Upper lobe of right lung (tissue), 1 donor: ENCODE measurements at regions not wholly inside any gene's neighbourhood (a gene's known extent, or its start where the extent isn't known, plus 50 kb on each side); places are given as distances from the start of the nearest gene placed in this dataset.

Experiments
- ATAC-seq: fragments of 200-7000 bp; cut with Tn5 transposase; one replicate; pipeline ENCODE4 v1.9.1; 2020; ENCODE audit warnings: mild to moderate bottlenecking, moderate library complexity
- DNase-seq: peaks from one replicate; pipeline ENCODE4 v3.0.0-alpha.2; 2020
- H3K27ac ChIP-seq: fragments of 200-600 bp; one replicate; pipeline ENCODE4 v1.8.0; 2022
- H3K27me3 ChIP-seq: fragments of 200-600 bp; one replicate; pipeline ENCODE4 v1.8.0; 2022; ENCODE audit warnings: mild to moderate bottlenecking
- H3K36me3 ChIP-seq: fragments of 200-600 bp; one replicate; pipeline ENCODE4 v1.8.0; 2022
- H3K4me1 ChIP-seq: fragments of 200-600 bp; one replicate; pipeline ENCODE4 v1.8.0; 2022
- H3K4me3 ChIP-seq: fragments of 200-600 bp; one replicate; pipeline ENCODE4 v1.8.0; 2022; ENCODE audit warnings: mild to moderate bottlenecking
- H3K9me3 ChIP-seq: fragments of 200-600 bp; one replicate; pipeline ENCODE4 v1.8.0; 2022
- CTCF ChIP-seq: fragments of 200-600 bp; IDR thresholded peaks from one replicate; pipeline ENCODE4 v1.8.0; 2022; ENCODE audit warnings: antibody characterized with exemption
- intact Hi-C: fragments of 100-400 bp; cut with DNase I; formaldehyde crosslinking; loops from one replicate; pipeline ENCODE4 v1.11.0; 2022
- donor health status: DM: no; HTN: yes; CAD: no; lungs with severe emphysema.

GRCh38 chr2:21972586-21972985 lies 848.8 kb downstream of the TDRD15 start:
- H3K27ac ChIP-seq, result no peak overlapping the region
- no peak for ATAC-seq
- no peaks in the 10 kb centered on the region for H3K27me3 ChIP-seq
- intact Hi-C loops, result no loop called here
- TF ChIP-seq CTCF, result no peak
- H3K4me3 ChIP-seq, result no peak overlapping the region
- no peak for DNase-seq
- H3K36me3 ChIP-seq, result no peaks in the 10 kb centered on the region
- H3K4me1 ChIP-seq, result no peaks in the 10 kb centered on the region
- no peaks in the 10 kb centered on the region for H3K9me3 ChIP-seq

GRCh38 chr2:21981127-21981526 lies 857.4 kb downstream of the TDRD15 start:
- TF ChIP-seq CTCF, result no peak
- Histone ChIP-seq H3K9me3 (no peaks in the 10 kb centered on the region), H3K36me3 (no peaks in the 10 kb centered on the region), H3K4me1 (no peaks in the 10 kb centered on the region), H3K27me3 (no peaks in the 10 kb centered on the region), H3K27ac (no peak overlapping the region), H3K4me3 (no peak overlapping the region)
- no peak for ATAC-seq
- intact Hi-C loops, result no loop called here
- no peak for DNase-seq

- no peaks in the 10 kb centered on the region for H3K36me3 ChIP-seq
Observed at GRCh38 chr2:21993002-21993401, 869.2 kb downstream of the TDRD15 start.

GRCh38 chr2:21996339-21996738 lies 872.6 kb downstream of the TDRD15 start:
- ATAC-seq, result no peak
- no peaks in the 10 kb centered on the region for H3K27me3 ChIP-seq
- intact Hi-C loops, result no loop called here
- peaks cover 10% of the 10 kb centered on the region for H3K9me3 ChIP-seq
- H3K36me3 ChIP-seq, result no peaks in the 10 kb centered on the region
- no peak overlapping the region for H3K27ac ChIP-seq
- no peak for TF ChIP-seq CTCF
- H3K4me1 ChIP-seq, result no peaks in the 10 kb centered on the region
- H3K4me3 ChIP-seq, result no peak overlapping the region
- DNase-seq, result no peak

More at GRCh38 chr2:21993002-21993401, 869.2 kb downstream of the TDRD15 start:
- ATAC-seq, result no peak
- Histone ChIP-seq H3K27ac (no peak overlapping the region), H3K4me1 (no peaks in the 10 kb centered on the region), H3K4me3 (no peak overlapping the region), H3K9me3 (peaks cover 10% of the 10 kb centered on the region), H3K27me3 (no peaks in the 10 kb centered on the region)
- DNase-seq, result no peak
- no peak for TF ChIP-seq CTCF
- intact Hi-C loops, result no loop called here

- Histone ChIP-seq H3K4me1 (no peaks in the 10 kb centered on the region), H3K27me3 (no peaks in the 10 kb centered on the region), H3K36me3 (no peaks in the 10 kb centered on the region), H3K27ac (no peak overlapping the region), H3K9me3 (no peaks in the 10 kb centered on the region), H3K4me3 (no peak overlapping the region)
- ATAC-seq (no peak), DNase-seq (no peak)
- intact Hi-C loops, result no loop called here
- no peak for TF ChIP-seq CTCF
Observed at GRCh38 chr2:21999522-21999921, 875.8 kb downstream of the TDRD15 start.

- H3K4me3 ChIP-seq, result no peak overlapping the region
- no peak overlapping the region for H3K27ac ChIP-seq
- no peak for DNase-seq
- H3K36me3 ChIP-seq, result no peaks in the 10 kb centered on the region
- H3K4me1 ChIP-seq, result no peaks in the 10 kb centered on the region
- TF ChIP-seq CTCF, result no peak
- ATAC-seq, result no peak
- H3K27me3 ChIP-seq, result no peaks in the 10 kb centered on the region
- no peaks in the 10 kb centered on the region for H3K9me3 ChIP-seq
- intact Hi-C loops, result no loop called here
Observed at GRCh38 chr2:22002066-22002465, 878.3 kb downstream of the TDRD15 start.
